Astrocyte (in vitro differentiated cells and primary cell): ENCODE measurements at regions not wholly inside any gene's neighbourhood (a gene's known extent, or its start where the extent isn't known, plus 50 kb on each side); places are given as distances from the start of the nearest gene placed in this dataset.
"Not testable (repeated sequence)": the region's sequence is repeated elsewhere in the genome, so short reads cannot be mapped to it uniquely, and the experiment has no call there.

ENCODE experiments used
- CTCF ChIP-seq: IDR thresholded peaks from 2 replicates; pipeline ENCODE4 v1.5.1; 2011; ENCODE audit warnings: low read depth, mild to moderate bottlenecking, inconsistent platforms, low read length, moderate library complexity; ENCODE audit not compliant: insufficient read depth
- EZH2 ChIP-seq: IDR thresholded peaks from 2 replicates; pipeline ENCODE4 v1.6.1; 2012; ENCODE audit warnings: mild to moderate bottlenecking, low read length, inconsistent platforms; ENCODE audit not compliant: insufficient read depth

GRCh38 chr20:56781987-56782560, 153.0 kb downstream of the TFAP2C start:
- TF ChIP-seq CTCF, EZH2: not testable (repeated sequence)
